GM18502 (cell line): ENCODE measurements at regions not wholly inside any gene's neighbourhood (a gene's known extent, or its start where the extent isn't known, plus 50 kb on each side); places are given as distances from the start of the nearest gene placed in this dataset.

ENCODE experiments used
- ATAC-seq: cut with Tn5 transposase; IDR thresholded peaks from one replicate; pipeline ENCODE4 v1.9.1; 2021; ENCODE audit warnings: mild to moderate bottlenecking; ENCODE audit not compliant: unreplicated experiment, poor library complexity

DNA sequence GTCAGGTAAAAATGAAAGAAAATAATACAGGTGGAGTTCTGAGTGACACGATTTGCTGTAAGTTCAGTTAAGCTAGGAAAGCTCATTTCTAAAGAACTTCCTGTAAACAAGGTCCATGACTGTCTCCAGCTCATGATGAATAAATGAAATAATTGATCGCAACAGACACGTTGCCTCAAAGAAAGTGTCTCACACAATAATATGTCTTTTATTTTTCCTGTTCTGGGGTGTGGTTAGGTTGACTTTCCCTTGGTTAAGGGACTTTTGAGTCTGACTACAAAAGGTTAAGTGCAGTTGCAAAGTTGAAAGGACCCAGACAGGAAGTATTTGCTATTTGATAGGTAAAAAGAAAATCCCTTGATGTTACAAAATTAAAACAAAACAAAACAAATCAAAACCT, 304.2 kb upstream of the PRDM1 start:
- no peak for ATAC-seq

DNA sequence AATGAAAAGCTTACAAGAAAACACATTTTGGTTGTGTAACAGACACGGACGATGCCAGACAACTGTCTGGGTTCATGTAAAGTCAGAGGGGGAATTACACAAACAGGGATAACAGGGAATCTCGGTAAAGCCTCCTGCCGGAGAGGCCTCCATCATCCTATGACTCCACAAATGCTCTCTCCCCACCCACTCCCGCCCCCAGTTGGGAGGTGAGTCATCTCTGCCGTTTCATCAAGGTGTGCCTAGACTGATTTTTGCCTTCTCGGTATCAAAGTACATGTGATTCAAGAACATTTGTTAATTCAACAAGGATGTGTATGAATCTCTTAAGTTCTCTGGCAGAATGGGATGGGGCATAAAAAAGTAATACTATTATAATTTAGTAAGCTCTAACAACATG, 304.9 kb upstream of the PRDM1 start:
- no peak for ATAC-seq

DNA sequence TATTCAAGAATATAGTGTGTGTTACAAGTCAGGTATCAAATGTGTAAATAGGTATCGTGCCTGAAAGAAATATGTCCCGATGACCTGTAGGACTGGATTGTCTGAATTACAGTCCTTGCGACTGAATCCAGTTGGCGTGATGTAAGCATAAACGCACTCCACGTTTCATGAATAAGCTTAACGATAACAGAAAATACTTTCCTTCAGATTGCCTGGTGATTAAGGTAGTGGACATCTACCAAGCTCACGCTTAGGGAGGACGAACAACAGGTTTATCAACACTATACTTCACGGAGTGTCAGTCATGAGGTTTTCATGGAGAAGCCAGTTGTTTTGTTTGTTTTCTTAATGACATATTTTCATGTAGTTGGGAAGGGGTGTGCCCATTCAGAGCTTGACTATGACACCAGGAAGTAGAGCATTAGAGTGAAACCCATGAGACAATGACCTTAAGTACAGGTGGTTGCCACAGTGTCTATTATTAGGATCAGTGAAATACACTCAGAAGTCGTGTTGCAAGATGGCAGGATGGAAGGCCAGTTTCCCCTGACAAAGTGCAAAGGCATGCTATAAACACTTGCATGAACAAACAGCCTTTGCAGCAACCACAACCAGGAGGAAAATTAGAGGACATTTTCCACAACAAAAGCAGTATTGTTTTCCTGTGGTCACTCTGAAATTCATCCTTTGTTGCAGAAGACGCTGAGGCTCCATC, 305.8 kb upstream of the PRDM1 start:
- no peak for ATAC-seq

DNA sequence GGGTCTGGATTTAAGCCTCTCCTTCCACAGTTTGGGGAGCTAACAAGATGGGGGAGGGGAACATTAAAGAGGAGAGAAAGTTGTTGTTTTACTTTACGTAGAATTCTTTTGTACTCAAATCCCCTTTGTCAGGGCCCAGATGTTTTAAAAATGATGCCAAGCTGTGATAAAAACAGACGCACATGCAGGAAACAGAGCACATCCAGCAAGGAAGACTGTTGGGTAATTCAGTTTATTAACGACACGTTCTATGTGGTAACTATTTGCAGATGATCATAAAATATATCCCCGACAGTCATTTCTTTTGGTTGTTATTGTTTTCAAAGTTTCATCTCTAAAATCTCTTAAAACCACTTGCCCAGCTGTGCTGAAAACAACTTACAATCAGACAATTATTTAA, 307.0 kb upstream of the PRDM1 start:
- ATAC-seq, result no peak

DNA sequence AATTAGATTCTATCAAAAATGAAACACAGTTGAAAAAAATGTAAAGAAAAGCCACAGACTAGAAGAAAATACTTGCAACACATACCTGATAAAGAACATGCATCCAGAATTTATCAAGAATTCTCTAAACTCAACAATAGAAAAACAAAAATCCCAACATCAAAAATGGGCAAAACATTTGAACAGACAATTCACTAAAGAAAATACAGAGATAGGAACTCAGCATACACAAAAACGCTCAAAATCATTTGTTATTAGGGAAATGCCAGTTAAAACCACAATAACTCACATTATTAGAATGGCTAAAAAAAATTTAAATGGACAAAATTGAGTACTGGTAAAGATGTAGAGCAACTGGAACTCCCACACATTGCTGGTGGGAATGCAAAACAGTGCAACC, 311.0 kb upstream of the PRDM1 start:
- no peak for ATAC-seq

DNA sequence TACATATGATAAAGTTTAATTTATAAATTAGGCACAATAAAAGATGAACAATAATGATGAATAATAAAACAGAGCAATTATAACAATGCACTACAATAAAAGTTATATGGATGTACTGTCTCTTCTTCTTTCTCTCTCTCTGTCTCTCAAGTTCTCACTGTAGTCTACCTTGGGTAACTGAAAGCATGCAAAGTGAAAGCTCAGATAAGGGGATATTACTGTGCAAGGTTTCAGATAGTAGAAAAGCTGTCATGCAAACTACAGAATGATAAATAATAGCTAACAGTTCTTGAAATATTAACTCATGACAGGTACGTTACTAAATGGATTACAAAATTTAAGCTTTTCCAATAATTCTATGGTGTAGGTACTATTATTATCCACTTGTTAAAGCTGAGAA, 311.9 kb upstream of the PRDM1 start:
- peak; percentile 81 for ATAC-seq

DNA sequence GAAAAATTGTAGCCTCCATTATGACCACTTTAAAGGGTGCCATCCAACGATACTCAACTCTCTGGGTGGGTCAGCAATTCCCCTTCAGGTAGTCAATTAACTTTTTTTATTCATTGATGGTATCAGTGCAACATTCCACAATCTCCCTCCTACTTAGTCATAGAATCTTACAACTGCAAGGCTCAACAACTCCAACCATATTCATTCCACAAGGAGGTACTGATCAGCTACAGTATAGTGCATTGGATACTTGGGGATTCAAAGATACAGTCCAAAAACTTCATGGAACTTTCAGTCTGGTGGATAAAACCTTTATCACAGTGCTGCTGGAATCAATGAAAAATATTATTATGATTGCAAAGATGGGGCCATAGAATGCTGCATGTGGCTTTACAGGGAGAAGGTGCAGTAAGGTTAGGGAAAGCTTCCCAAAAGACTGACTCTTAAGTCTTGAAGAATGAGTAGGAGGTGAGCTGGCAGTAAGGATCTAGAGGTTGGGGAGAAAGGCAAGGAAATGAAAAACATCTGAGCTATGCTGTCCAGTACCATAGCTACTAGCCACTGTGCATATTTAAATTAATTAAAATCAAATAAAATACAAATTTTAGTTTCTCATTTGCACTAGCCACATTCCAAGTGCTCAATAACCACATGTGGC, 314.7 kb upstream of the PRDM1 start:
- ATAC-seq, result no peak

DNA sequence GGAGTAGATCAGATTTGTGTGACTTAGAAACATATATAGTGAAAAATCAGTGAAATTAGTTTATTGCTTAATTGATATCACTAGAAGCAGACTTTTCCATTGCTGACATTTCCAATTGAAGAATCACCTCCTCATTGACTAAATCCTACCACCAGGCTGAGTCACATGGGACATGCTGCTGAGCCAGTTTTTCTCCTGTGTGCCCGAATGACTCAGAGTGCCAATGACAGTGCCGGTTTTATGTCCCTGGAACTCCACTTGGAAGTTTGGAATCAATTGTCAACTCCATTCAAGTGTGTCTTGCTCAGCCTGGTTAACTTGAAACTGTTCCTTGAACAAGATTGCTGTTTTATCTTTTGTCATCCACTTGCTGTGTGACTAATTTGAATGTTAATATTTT, 316.1 kb upstream of the PRDM1 start:
- ATAC-seq, result no peak

DNA sequence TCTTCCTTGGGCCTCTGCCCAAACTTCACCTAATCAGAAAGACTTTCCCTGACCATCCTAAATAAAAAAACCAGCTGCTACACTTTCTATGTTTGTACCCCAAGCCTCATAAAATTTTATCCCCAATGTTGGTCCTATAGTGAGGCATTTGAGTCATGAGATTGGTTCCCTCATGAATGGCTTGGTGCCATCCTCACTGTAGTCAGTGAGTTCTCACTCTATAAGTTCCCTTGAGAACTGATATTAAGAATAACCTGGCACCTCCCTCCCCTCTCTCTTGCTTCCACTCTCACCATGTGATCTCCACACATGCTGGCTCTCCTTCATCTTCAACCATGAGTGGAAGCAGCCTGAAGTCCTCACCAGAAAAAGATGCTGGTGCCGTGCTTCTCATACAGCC, 316.9 kb upstream of the PRDM1 start:
- ATAC-seq, result no peak

DNA sequence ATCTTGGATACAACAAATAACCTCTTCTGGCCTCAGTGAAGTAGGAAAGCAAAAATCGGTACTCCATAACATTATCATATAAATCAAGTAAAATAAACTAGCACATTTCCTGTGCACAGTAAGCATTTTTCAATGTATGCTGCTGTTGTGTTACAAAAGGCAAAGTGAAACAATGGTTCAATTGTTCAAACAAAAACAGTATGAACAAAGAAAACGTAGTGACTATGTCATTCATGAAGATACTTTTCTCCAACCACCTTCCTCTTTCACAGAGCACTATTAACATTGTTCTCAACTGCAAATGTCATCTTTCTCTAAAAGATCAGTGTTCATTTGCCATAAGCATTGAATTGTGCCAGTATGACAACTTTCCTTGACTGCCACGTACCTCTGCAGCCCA, 318.6 kb upstream of the PRDM1 start:
- ATAC-seq, result no peak

DNA sequence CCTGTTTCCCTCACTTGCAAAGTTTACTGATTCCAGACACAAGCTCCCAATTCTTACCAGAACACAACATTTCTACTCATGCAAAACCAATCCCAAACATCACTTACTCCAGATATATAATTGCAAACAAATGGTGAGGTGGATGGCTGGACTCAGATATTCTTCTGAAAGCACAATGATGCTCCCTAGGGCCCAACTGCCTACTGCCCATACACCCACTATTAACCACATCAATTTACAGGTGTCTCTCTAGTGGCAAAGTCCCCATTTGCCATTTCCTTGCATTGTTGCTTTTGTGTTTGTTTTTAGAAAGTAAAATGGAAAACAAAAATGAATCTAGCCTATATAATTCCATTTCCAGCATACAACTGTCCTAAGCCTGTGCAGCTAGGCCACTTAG, 320.9 kb upstream of the PRDM1 start:
- no peak for ATAC-seq

DNA sequence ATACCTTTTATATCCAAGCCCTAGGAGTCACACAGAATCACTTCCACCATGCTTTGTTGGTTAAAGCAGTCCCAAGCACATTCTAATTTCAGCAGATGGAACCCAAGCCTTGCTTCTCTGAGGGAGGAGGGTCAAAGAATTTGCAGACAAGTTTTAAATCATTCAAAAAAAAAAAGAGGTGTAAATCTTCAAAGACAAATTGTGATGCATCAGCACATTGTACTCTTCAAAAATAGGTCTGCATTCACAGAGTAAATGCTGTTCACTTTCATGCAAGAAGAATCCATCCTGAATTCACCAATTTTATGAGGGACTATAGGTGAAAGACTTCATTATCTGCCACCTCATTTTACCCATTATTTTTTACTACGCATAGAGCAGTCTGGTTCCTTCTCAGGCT, 321.8 kb upstream of the PRDM1 start:
- no peak for ATAC-seq

DNA sequence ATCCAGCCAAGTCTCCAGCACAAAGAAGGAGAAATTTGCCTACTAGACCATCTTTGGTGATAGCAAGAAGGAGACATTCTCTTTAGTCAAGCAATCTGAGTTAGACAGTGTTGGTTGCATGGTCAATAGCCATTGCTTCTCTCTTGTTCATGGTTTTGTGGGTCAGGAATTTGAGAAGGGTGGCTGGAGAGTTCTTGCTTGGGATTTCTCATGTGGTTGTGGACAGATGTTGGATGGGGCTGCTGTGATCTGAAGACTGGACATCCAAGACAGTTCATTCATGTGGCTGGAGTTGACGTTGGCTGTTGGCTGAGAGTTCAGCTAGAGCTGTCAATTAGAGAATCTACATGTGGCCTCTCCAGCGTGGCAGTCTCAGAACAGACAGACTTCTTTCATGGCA, 322.3 kb upstream of the PRDM1 start:
- no peak for ATAC-seq

DNA sequence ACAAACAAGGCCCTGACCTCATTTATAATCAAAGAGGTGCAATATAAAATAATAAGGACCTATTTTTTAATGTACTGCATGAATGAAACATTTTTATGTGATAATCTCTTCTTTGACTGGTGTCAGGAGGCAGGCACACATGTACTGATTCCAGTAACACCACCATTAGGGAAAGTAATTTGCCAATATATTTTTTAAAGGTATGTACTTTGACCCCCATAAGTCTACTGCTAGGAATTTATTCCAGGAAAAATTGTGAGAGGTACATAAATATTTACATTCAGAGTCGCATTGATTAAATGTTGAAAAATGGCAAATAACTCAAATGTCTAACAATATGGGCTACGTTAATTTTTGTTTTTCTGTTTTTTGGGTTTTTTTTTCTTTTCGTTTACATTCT, 325.4 kb upstream of the PRDM1 start:
- no peak for ATAC-seq

DNA sequence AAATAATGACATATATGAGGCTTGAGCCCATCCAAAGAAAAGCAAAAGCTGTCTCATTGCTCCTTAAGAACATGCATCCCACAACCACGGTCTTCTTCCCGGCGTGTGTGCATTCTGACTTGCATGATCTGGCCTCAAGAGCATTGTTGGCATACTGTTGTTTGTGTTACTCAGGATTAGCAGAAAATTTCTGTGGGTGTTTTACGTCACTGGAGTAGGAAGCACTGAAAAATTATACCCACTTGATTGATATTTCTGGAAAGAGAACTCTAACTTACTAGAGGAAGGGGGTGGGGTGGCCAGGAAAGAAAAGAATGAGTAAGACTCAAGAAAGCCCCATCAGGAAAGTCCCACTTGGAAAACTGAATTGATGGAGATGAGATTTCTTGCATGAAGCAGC, 326.2 kb upstream of the PRDM1 start:
- no peak for ATAC-seq

DNA sequence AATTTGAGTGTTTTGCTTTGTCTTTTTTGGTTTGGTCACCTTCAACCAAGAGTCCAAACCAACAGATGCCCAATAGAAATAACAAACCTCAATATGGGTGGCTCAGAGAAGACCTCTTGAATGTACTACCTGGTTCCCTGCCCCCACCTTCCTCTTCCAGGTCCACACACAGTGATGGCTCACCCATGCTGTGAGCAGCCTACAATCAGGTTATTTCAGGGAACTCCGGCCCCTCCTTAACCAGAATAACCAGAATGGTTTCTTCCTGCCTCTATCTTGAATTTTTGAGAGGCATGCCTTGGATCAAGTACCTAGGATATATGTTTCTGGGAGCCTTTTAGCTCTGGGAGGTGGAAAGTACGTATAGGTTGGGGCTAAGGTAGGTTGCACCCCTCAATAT, 327.1 kb upstream of the PRDM1 start:
- no peak for ATAC-seq

DNA sequence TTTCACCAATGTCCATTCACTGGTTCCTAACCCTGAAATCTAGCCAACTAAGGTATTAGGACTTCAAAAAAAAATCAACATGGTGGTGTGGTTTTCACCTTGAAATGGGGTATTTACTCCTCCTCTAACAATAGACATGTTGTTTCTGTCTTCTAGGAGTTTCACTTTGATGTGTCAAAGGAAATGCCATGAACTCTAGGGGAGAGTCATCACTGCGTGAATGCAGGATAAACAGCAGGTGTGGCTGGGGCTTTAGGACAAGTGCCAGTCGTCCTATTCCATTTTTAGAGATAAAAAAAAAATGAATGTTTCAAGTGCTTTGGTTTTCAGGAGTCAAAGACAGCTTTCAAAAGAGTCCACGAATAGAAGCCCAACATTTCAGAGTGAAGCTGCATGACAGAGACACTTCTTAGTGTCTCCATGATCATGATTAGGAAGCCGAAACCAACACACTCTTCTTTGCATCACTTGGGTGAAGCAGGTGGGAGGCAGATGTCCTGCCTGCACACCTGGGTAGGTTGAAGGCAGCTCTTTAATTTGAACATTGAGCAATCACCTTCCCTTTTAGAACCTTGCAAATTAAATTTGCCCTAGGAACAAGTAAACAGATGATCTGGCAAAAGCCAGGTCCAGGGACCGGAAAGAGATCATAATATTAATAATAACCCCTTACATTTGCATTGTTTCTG, 328.5 kb upstream of the PRDM1 start:
- ATAC-seq, result peak; percentile 97

DNA sequence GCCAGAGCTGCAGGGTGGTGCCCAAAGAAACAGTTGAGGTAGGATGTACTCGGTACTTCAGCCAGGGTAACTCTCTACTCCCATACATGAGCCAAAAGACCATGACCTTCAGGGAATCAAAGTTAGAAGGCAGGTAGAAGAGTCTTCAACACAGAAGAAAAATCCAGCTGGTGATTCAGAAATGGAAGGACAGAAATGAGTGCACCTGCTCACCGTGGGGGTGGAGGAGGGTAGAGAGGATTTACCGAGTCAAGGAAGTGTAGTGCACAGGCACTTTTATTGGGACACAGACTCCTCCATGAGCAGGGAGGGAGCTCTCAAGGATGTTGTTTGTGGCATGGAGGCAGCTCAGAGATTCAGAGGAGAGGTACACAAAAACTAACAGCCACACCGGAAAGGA, 330.3 kb upstream of the PRDM1 start:
- no peak for ATAC-seq

DNA sequence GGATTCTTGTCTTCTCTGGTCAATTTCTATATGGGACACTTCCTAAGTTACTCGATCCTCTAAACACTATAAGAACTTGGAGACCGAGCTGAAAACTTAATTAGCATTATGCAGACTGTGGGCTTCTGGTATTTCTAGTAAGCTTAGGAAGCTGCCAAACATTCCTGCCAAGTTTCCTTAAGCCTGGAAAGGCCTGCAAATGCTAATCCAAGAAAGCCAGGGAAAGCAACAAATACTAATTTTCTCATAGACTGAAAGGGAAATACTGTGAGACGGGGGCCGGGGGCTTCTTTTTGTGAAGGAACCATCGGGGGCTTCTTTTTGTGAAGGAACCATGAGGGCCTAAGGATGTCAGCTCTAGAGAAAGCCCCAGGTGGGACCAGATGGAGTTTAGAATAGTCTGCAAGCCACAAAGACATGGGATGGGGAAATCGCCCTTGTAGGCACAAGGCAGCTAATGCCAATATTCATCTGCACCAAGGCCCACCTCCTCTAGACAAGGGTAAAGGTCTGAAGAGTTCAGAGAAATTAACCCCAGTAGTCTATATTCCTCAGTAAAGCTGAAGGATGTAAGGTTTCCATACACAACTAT, 332.4 kb upstream of the PRDM1 start:
- no peak for ATAC-seq

DNA sequence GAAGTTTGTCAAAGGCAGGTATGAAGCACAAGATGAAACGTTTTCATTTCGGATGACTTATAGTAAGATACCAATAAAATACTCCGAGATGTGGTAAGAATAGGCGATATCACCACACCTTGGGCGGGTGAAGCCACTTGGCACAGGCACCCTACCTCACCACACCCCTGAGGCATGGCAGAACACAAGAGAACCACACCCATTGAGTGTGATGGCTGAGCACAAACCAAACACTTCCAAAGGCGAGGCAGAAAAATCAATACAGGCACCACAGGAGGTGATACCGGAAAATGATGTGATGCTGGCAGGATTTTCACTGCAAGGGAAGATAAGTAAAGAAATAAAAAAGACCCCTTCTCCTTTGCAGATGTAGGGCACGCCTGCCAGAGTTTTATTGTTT, 332.9 kb upstream of the PRDM1 start:
- no peak for ATAC-seq

DNA sequence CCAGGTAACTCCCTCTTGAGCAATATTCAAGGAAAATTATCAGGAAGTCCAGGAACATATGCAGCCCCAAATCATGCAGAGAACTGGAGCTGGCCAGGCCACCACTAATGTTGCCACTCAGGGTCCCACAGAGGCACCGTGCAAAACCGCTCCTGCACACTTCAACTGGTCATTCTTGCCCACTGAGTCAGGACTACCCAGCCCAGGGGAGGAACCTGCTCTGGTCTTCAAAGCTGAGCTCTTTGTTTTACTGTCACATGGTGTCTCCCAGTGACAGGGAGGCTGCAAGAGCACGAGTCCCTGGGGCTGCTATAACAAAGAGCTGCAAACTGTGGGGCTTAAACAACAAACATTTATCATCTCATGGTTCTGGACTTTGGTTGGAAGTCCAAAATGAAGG, 336.0 kb upstream of the PRDM1 start:
- no peak for ATAC-seq
